HPDE6-E6E7 (cell line): ENCODE measurements at regions not wholly inside any gene's neighbourhood (a gene's known extent, or its start where the extent isn't known, plus 50 kb on each side); places are given as distances from the start of the nearest gene placed in this dataset.
"Not testable (repeated sequence)": the region's sequence is repeated elsewhere in the genome, so short reads cannot be mapped to it uniquely, and the experiment has no call there.

ENCODE experiments used
- DNase-seq: peaks from one replicate; pipeline ENCODE4 v3.0.0; 2011; ENCODE audit warnings: missing footprints; ENCODE audit errors: extremely low spot score

GRCh38 chr2:173467751-173468150, 113.1 kb downstream of the CDCA7 start:
- no peak for DNase-seq

GRCh38 chr2:173468266-173468793, 113.7 kb downstream of the CDCA7 start:
- no peak for DNase-seq

GRCh38 chr2:173472112-173472511, 117.4 kb downstream of the CDCA7 start:
- DNase-seq, result peak; percentile 14

- DNase-seq, result no peak
These were observed 128.5 kb downstream of the CDCA7 start for GRCh38 chr2:173483137-173483536.

- no peak for DNase-seq
These were observed 134.2 kb downstream of the CDCA7 start for GRCh38 chr2:173488861-173489260.

GRCh38 chr2:173491418-173491817, 136.7 kb downstream of the CDCA7 start:
- no peak for DNase-seq

GRCh38 chr2:173493874-173494273, 139.2 kb downstream of the CDCA7 start:
- no peak for DNase-seq

GRCh38 chr2:173496746-173497145, 142.1 kb downstream of the CDCA7 start:
- no peak for DNase-seq

GRCh38 chr2:173500953-173501352, 146.3 kb downstream of the CDCA7 start:
- no peak for DNase-seq

GRCh38 chr2:173502296-173502695, 147.6 kb downstream of the CDCA7 start:
- no peak for DNase-seq

- no peak for DNase-seq
These were observed 156.7 kb downstream of the CDCA7 start for GRCh38 chr2:173511357-173511756.

- DNase-seq, result no peak
These were observed 157.3 kb downstream of the CDCA7 start for GRCh38 chr2:173511942-173512341.

GRCh38 chr2:173513107-173513727, 158.5 kb downstream of the CDCA7 start:
- DNase-seq, result no peak

- no peak for DNase-seq
These were observed 166.2 kb downstream of the CDCA7 start for GRCh38 chr2:173520918-173521317.

GRCh38 chr2:173521450-173522192, 166.9 kb downstream of the CDCA7 start:
- DNase-seq, result no peak

GRCh38 chr2:173523497-173523896, 168.8 kb downstream of the CDCA7 start:
- DNase-seq, result no peak

- DNase-seq, result no peak
These were observed 169.7 kb downstream of the CDCA7 start for GRCh38 chr2:173524256-173524955.

- DNase-seq, result not testable (repeated sequence)
These were observed 178.3 kb downstream of the CDCA7 start for GRCh38 chr2:173532732-173533531.

- DNase-seq, result no peak
These were observed 183.0 kb downstream of the CDCA7 start for GRCh38 chr2:173537694-173538093.

GRCh38 chr2:173539615-173540014, 184.9 kb downstream of the CDCA7 start:
- no peak for DNase-seq

GRCh38 chr2:173544641-173545363, 190.1 kb downstream of the CDCA7 start:
- no peak for DNase-seq
